H1 (cell line): ENCODE measurements at regions not wholly inside any gene's neighbourhood (a gene's known extent, or its start where the extent isn't known, plus 50 kb on each side); places are given as distances from the start of the nearest gene placed in this dataset.

Experiments used
- EZH2 ChIP-seq: fragments of 200-600 bp; sonication (generic); IDR thresholded peaks from 2 replicates; pipeline ENCODE4 v1.7.1; 2012; ENCODE audit warnings: low read depth, mild to moderate bottlenecking, moderate library complexity, low read length, inconsistent platforms; ENCODE audit not compliant: severe bottlenecking
- FOSL1 ChIP-seq: IDR thresholded peaks from 2 replicates; pipeline ENCODE4 v1.6.1; 2011; ENCODE audit warnings: mild to moderate bottlenecking, low read depth, low read length, moderate library complexity; ENCODE audit not compliant: insufficient read depth
- KDM1A ChIP-seq: fragments of 200-600, 300-600 bp; sonication (generic); IDR thresholded peaks from 2 replicates; pipeline ENCODE4 v1.7.1; 2016; ENCODE audit warnings: mild to moderate bottlenecking, low read length, borderline replicate concordance
- MAX ChIP-seq: IDR thresholded peaks from 2 replicates; pipeline ENCODE4 v1.6.1; 2012; ENCODE audit warnings: inconsistent platforms
- NRF1 ChIP-seq: IDR thresholded peaks from 2 replicates; pipeline ENCODE4 v1.6.1; 2011; ENCODE audit warnings: mild to moderate bottlenecking, low read depth, low read length, improper control_type of control experiment
- POLR2A ChIP-seq, 2 experiments: IDR thresholded peaks; 1 replicate in 1 of 2; 2 replicates in 1 of 2; pipeline ENCODE4 v1.6.1; 2011; ENCODE audit warnings: low read depth in 2 of 2, low read length in 2 of 2, mild to moderate bottlenecking in 2 of 2; ENCODE audit errors: control extremely low read depth in 1 of 2
- RAD21 ChIP-seq, 2 experiments: IDR thresholded peaks in 1 of 2; conservative IDR thresholded peaks in 1 of 2; 2 replicates each; pipeline ENCODE4 v1.6.1; 2011; ENCODE audit warnings: low read depth in 2 of 2, low read length in 2 of 2, improper control_type of control experiment in 1 of 2, inconsistent platforms in 1 of 2, mild to moderate bottlenecking in 1 of 2, moderate library complexity in 1 of 2
- RFX5 ChIP-seq: IDR thresholded peaks from 2 replicates; pipeline ENCODE4 v1.6.1; 2011; ENCODE audit warnings: low read depth, low read length, improper control_type of control experiment, borderline replicate concordance
- SP2 ChIP-seq: IDR thresholded peaks from 2 replicates; pipeline ENCODE4 v1.6.1; 2012; ENCODE audit warnings: mild to moderate bottlenecking, low read length, inconsistent platforms
- TAF1 ChIP-seq: IDR thresholded peaks from 2 replicates; pipeline ENCODE4 v1.6.1; 2011; ENCODE audit warnings: mild to moderate bottlenecking, low read depth, low read length
- TF ChIP-seq, protein P1 (sequence below), 3 experiments: IDR thresholded peaks; 1 replicate in 2 of 3; 2 replicates in 1 of 3; pipeline versions ENCODE4 v1.5.1 to v1.6.1; 2011; ENCODE audit warnings: low read length in 3 of 3, mild to moderate bottlenecking in 3 of 3, inconsistent platforms in 2 of 3, low read depth in 1 of 3, moderate library complexity in 1 of 3; ENCODE audit not compliant: insufficient read depth in 1 of 3; ENCODE audit errors: control extremely low read depth in 1 of 3
- TF ChIP-seq, protein P2 (sequence below): IDR thresholded peaks from 2 replicates; pipeline ENCODE4 v1.6.1; 2011; ENCODE audit warnings: low read length, improper control_type of control experiment

GRCh38 chr7:96836456-96836855 is 126.8 kb upstream of the SEM1 start:
- TF ChIP-seq, protein P1, sequence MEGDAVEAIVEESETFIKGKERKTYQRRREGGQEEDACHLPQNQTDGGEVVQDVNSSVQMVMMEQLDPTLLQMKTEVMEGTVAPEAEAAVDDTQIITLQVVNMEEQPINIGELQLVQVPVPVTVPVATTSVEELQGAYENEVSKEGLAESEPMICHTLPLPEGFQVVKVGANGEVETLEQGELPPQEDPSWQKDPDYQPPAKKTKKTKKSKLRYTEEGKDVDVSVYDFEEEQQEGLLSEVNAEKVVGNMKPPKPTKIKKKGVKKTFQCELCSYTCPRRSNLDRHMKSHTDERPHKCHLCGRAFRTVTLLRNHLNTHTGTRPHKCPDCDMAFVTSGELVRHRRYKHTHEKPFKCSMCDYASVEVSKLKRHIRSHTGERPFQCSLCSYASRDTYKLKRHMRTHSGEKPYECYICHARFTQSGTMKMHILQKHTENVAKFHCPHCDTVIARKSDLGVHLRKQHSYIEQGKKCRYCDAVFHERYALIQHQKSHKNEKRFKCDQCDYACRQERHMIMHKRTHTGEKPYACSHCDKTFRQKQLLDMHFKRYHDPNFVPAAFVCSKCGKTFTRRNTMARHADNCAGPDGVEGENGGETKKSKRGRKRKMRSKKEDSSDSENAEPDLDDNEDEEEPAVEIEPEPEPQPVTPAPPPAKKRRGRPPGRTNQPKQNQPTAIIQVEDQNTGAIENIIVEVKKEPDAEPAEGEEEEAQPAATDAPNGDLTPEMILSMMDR (IDR thresholded peaks at IDR 0.05; ENCODE audit: control extremely low read depth in 1 of 3, insufficient read depth in 1 of 3, low read depth in 1 of 3, low read length in 3 of 3): no peak
- TF ChIP-seq RFX5: no peak
- TF ChIP-seq NRF1: no peak
- no peak for TF ChIP-seq POLR2A (IDR thresholded peaks at IDR 0.05; ENCODE audit: control extremely low read depth in 1 of 2, low read depth in 2 of 2, low read length in 2 of 2)
- TF ChIP-seq MAX: no peak
- no peak for TF ChIP-seq FOSL1
- TF ChIP-seq SP2: no peak
- no peak for TF ChIP-seq RAD21 (IDR thresholded peaks at IDR 0.05 in 1 of 2, conservative IDR thresholded peaks at IDR 0.05 in 1 of 2; ENCODE audit: low read depth in 2 of 2, low read length in 2 of 2)
- TF ChIP-seq, protein P2, sequence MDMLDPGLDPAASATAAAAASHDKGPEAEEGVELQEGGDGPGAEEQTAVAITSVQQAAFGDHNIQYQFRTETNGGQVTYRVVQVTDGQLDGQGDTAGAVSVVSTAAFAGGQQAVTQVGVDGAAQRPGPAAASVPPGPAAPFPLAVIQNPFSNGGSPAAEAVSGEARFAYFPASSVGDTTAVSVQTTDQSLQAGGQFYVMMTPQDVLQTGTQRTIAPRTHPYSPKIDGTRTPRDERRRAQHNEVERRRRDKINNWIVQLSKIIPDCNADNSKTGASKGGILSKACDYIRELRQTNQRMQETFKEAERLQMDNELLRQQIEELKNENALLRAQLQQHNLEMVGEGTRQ: no peak
- no peak for TF ChIP-seq TAF1
- no peak for TF ChIP-seq KDM1A
- no peak for TF ChIP-seq EZH2
